ENCODE measurements at regions not wholly inside any gene's neighbourhood (a gene's known extent, or its start where the extent isn't known, plus 50 kb on each side); places are given as distances from the start of the nearest gene placed in this dataset.

GRCh38 chr2:174670446-174670845 lies 72.8 kb upstream of the WIPF1 start:
- no peaks in the 10 kb centered on the region for H3K36me3 ChIP-seq (replicated peaks in 1 of 2; ENCODE audit: control extremely low read depth in 1 of 2, control insufficient read depth in 1 of 2, extremely low read depth in 1 of 2, insufficient read depth in 2 of 2, low read length in 1 of 2)
- 93% methylated on average over 2 of the region's 4 CpGs for WGBS (ENCODE audit: insufficient coverage)
- H3K79me2 ChIP-seq (ENCODE audit: control insufficient read depth, insufficient read depth, low read length) = peaks cover 9% of the 10 kb centered on the region
- H3K27me3 ChIP-seq (replicated peaks in 1 of 4; ENCODE audit: control extremely low read depth in 1 of 4, control insufficient read depth in 3 of 4, insufficient read depth in 4 of 4, low read length in 3 of 4) = peaks cover 0 to 4% (median 0%) of the 10 kb centered on the region in 4 experiments
- H3K27ac ChIP-seq (ENCODE audit: low read length in 2 of 2) = no peak overlapping the region
- no peak overlapping the region for H3K4me3 Mint-ChIP-seq
- peaks cover 5% of the 10 kb centered on the region for H3K4me1 Mint-ChIP-seq
- H3K9me3 Mint-ChIP-seq (ENCODE audit: insufficient read depth) = peaks cover 11% of the 10 kb centered on the region
- ChIA-PET CTCF (no interaction called here), POLR2A (no interaction called here)
- TF ChIP-seq CTCF (IDR thresholded peaks at IDR 0.05) (no peak), EZH2 (IDR thresholded peaks at IDR 0.05; ENCODE audit: borderline replicate concordance, insufficient read depth, low read depth, low read length, poor library complexity, severe bottlenecking) (no peak)
- peaks cover 0 to 12% (median 8%) of the 10 kb centered on the region in 3 donors for H3K9me3 ChIP-seq (ENCODE audit: control extremely low read depth in 1 of 3, control insufficient read depth in 2 of 3, insufficient read depth in 1 of 3, low read length in 2 of 3)
- H3K27me3 Mint-ChIP-seq = no peaks in the 10 kb centered on the region
- H4K20me1 ChIP-seq (ENCODE audit: control insufficient read depth, insufficient read depth, low read length, poor library complexity, severe bottlenecking) = no peaks in the 10 kb centered on the region
- no peak overlapping the region for H3K9ac ChIP-seq (ENCODE audit: low read length)
- intact Hi-C loops (cut with micrococcal nuclease) = no loop called here
- peaks cover 7% of the 10 kb centered on the region in 2 donors for H3K4me1 ChIP-seq (ENCODE audit: control insufficient read depth in 2 of 2, insufficient read depth in 2 of 2, low read length in 2 of 2)
- no peak overlapping the region for H3K4me3 ChIP-seq (ENCODE audit: control extremely low read depth in 1 of 5, extremely low read depth in 1 of 5, insufficient read depth in 1 of 5, low read depth in 2 of 5, low read length in 4 of 5)
- DNase-seq = no peak
- no peak for ATAC-seq (ENCODE audit: low read depth)
- H2AFZ ChIP-seq (ENCODE audit: insufficient read depth, low read depth, low read length, poor library complexity, severe bottlenecking) = no peak overlapping the region
- H3K4me2 ChIP-seq (replicated peaks; ENCODE audit: low read depth, low read length, poor library complexity, severe bottlenecking) = no peak overlapping the region
- H3K27ac Mint-ChIP-seq = no peak overlapping the region

GRCh38 chr2:174669336-174669735 lies 71.7 kb upstream of the WIPF1 start:
- intact Hi-C loops (cut with micrococcal nuclease) = no loop called here
- no peak overlapping the region for H2AFZ ChIP-seq (ENCODE audit: insufficient read depth, low read depth, low read length, poor library complexity, severe bottlenecking)
- H3K9ac ChIP-seq (ENCODE audit: low read length) = no peak overlapping the region
- no peak overlapping the region for H3K4me2 ChIP-seq (replicated peaks; ENCODE audit: low read depth, low read length, poor library complexity, severe bottlenecking)
- ATAC-seq (ENCODE audit: low read depth) (no peak), DNase-seq (no peak)
- no peak overlapping the region for H3K27ac ChIP-seq (ENCODE audit: low read length in 2 of 2)
- H3K4me1 ChIP-seq (ENCODE audit: control insufficient read depth in 2 of 2, insufficient read depth in 2 of 2, low read length in 2 of 2) = peaks cover 7% of the 10 kb centered on the region in 2 donors
- Mint-ChIP-seq H3K27me3 (no peaks in the 10 kb centered on the region), H3K4me3 (no peak overlapping the region), H3K27ac (no peak overlapping the region), H3K9me3 (ENCODE audit: insufficient read depth) (peaks cover 11% of the 10 kb centered on the region), H3K4me1 (peaks cover 3% of the 10 kb centered on the region)
- H3K27me3 ChIP-seq (replicated peaks in 1 of 4; ENCODE audit: control extremely low read depth in 1 of 4, control insufficient read depth in 3 of 4, insufficient read depth in 4 of 4, low read length in 3 of 4) = peaks cover 0 to 4% (median 0%) of the 10 kb centered on the region in 4 experiments
- POLR2A ChIA-PET = no interaction called here
- no peak for TF ChIP-seq CTCF (IDR thresholded peaks at IDR 0.05)
- no peak for TF ChIP-seq EZH2 (IDR thresholded peaks at IDR 0.05; ENCODE audit: borderline replicate concordance, insufficient read depth, low read depth, low read length, poor library complexity, severe bottlenecking)
- H3K36me3 ChIP-seq (replicated peaks in 1 of 2; ENCODE audit: control extremely low read depth in 1 of 2, control insufficient read depth in 1 of 2, extremely low read depth in 1 of 2, insufficient read depth in 2 of 2, low read length in 1 of 2) = no peaks in the 10 kb centered on the region
- H3K79me2 ChIP-seq (ENCODE audit: control insufficient read depth, insufficient read depth, low read length) = peaks cover 9% of the 10 kb centered on the region
- WGBS (ENCODE audit: insufficient coverage) = 100% methylated on average over 4 of the region's 5 CpGs
- H3K9me3 ChIP-seq (ENCODE audit: control extremely low read depth in 1 of 3, control insufficient read depth in 2 of 3, insufficient read depth in 1 of 3, low read length in 2 of 3) = peaks cover 0 to 12% (median 8%) of the 10 kb centered on the region in 3 donors
- CTCF ChIA-PET = interaction anchor here (1.0 to 1.3 kb wide), 2 partner anchors 31 to 206 kb away, joined by 3 read pairs; no protein-coding TSS in a partner anchor
- no peak overlapping the region for H3K4me3 ChIP-seq (ENCODE audit: control extremely low read depth in 1 of 5, extremely low read depth in 1 of 5, insufficient read depth in 1 of 5, low read depth in 2 of 5, low read length in 4 of 5)
- no peaks in the 10 kb centered on the region for H4K20me1 ChIP-seq (ENCODE audit: control insufficient read depth, insufficient read depth, low read length, poor library complexity, severe bottlenecking)
